ENCODE measurements at regions not wholly inside any gene's neighbourhood (a gene's known extent, or its start where the extent isn't known, plus 50 kb on each side); places are given as distances from the start of the nearest gene placed in this dataset.

DNA sequence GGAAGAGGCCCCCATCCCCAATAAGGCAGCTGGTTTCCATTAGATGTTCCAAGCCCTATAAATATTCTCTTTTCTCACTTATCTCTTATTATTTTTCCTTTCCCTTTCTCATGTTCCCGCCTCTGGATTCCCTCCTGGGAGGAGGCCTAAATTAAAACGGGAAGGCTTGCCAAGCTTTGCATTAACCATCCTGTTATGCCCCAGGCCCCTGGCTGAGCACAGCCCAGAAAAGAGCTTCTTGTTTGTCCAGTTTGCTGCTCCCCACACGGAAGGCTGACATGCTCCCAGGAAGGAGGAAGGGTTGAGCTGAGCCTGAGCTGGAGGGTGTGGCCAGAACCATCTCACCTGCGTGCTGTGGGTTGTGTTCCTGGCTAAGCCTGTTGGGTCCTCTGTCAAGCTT lies 63.1 kb upstream of the BOC start:
- no peak for TF ChIP-seq EZH2 (IDR thresholded peaks at IDR 0.05; ENCODE audit: insufficient read depth, poor library complexity, severe bottlenecking)
- TF ChIP-seq EZH2phosphoT487 (IDR thresholded peaks at IDR 0.05; ENCODE audit: insufficient read depth, low read depth): no peak

Measured in GM23248 (cell line).